ENCODE measurements at regions not wholly inside any gene's neighbourhood (a gene's known extent, or its start where the extent isn't known, plus 50 kb on each side); places are given as distances from the start of the nearest gene placed in this dataset.

DNA sequence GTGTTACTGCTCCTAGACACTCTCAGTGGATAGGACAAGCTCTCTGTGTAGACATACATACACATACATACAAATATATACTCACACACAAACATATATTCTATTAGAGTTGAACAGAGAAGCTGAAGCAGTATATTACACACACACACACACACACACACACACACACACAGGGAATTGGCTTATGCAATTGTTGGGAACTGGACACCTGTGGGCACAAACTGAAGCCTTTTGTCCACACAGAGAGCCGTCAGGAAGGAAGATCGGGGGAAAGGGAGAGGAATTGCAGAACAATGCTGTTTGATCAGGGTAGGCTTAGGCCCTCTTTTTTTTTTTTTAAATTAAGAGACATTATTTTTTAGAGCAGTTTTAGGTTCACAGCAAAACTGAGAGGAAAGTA, 180.7 kb upstream of the DDHD1 start:
- no peaks in the 10 kb centered on the region for H3K9me3 ChIP-seq
- H3K79me2 ChIP-seq (ENCODE audit: insufficient read depth), result no peaks in the 10 kb centered on the region
- TF ChIP-seq RCOR1 (IDR thresholded peaks at IDR 0.05; ENCODE audit: low read length), result no peak
- no peak for TF ChIP-seq TEAD4 (IDR thresholded peaks at IDR 0.05; ENCODE audit: borderline replicate concordance, insufficient read depth)
- TF ChIP-seq MEF2A (IDR thresholded peaks at IDR 0.05; ENCODE audit: borderline replicate concordance, low read depth), result no peak
- TF ChIP-seq GABPA (IDR thresholded peaks at IDR 0.05; ENCODE audit: low read depth), result no peak
- TF ChIP-seq NFIC (IDR thresholded peaks at IDR 0.05; ENCODE audit: borderline replicate concordance), result no peak
- TF ChIP-seq TAF1 (IDR thresholded peaks at IDR 0.05; ENCODE audit: borderline replicate concordance, low read depth, low read length), result no peak
- TF ChIP-seq NRF1 (IDR thresholded peaks at IDR 0.05; ENCODE audit: low read depth, low read length), result no peak
- TF ChIP-seq, protein P1, sequence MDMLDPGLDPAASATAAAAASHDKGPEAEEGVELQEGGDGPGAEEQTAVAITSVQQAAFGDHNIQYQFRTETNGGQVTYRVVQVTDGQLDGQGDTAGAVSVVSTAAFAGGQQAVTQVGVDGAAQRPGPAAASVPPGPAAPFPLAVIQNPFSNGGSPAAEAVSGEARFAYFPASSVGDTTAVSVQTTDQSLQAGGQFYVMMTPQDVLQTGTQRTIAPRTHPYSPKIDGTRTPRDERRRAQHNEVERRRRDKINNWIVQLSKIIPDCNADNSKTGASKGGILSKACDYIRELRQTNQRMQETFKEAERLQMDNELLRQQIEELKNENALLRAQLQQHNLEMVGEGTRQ (IDR thresholded peaks at IDR 0.05; ENCODE audit: borderline replicate concordance, low read depth, low read length), result no peak
- no peak for TF ChIP-seq GATA2 (CRISPR knock-in tag; IDR thresholded peaks at IDR 0.05)
- TF ChIP-seq ELF1 (IDR thresholded peaks at IDR 0.05), result no peak
- TF ChIP-seq FOXJ3 (CRISPR knock-in tag; IDR thresholded peaks at IDR 0.05), result no peak
- no peak for TF ChIP-seq YY1 (IDR thresholded peaks at IDR 0.05; ENCODE audit: low read depth)
- TF ChIP-seq, protein P2, sequence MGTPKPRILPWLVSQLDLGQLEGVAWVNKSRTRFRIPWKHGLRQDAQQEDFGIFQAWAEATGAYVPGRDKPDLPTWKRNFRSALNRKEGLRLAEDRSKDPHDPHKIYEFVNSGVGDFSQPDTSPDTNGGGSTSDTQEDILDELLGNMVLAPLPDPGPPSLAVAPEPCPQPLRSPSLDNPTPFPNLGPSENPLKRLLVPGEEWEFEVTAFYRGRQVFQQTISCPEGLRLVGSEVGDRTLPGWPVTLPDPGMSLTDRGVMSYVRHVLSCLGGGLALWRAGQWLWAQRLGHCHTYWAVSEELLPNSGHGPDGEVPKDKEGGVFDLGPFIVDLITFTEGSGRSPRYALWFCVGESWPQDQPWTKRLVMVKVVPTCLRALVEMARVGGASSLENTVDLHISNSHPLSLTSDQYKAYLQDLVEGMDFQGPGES (IDR thresholded peaks at IDR 0.05; ENCODE audit: low read depth, low read length), result no peak
- TF ChIP-seq RXRA (IDR thresholded peaks at IDR 0.05; ENCODE audit: borderline replicate concordance, low read depth), result no peak
- no peak for DNase-seq
- H3K27ac ChIP-seq (ENCODE audit: low read depth in 2 of 2, low read length in 1 of 2), result no peak overlapping the region
- H3K36me3 ChIP-seq (replicated peaks in 1 of 2; ENCODE audit: control insufficient read depth in 1 of 2, insufficient read depth in 2 of 2, low read length in 1 of 2), result no peaks in the 10 kb centered on the region
- POLR2A ChIA-PET, result no interaction called here
- H3K27me3 ChIP-seq (ENCODE audit: insufficient read depth), result no peaks in the 10 kb centered on the region
- no peaks in the 10 kb centered on the region for H4K20me1 ChIP-seq (ENCODE audit: insufficient read depth)
- H2AFZ ChIP-seq (ENCODE audit: low read depth), result no peak overlapping the region
- H3F3A ChIP-seq (replicated peaks; ENCODE audit: insufficient read depth), result no peaks in the 10 kb centered on the region
- H3K4me1 ChIP-seq (ENCODE audit: control insufficient read depth in 1 of 2, insufficient read depth in 2 of 2, low read depth in 1 of 2, low read length in 1 of 2), result no peaks in the 10 kb centered on the region
- no peak overlapping the region for H3K9ac ChIP-seq
- H3K9me2 ChIP-seq, result no peaks in the 10 kb centered on the region
- H3K4me3 ChIP-seq (ENCODE audit: low read depth in 2 of 2, low read length in 1 of 2), result no peak overlapping the region
- CTCF ChIA-PET, result no interaction called here
- H3K4me2 ChIP-seq, result no peak overlapping the region
- WGBS (ENCODE audit: low lambda C conversion rate), result 52% methylated on average over 2 of the region's 2 CpGs

DNA sequence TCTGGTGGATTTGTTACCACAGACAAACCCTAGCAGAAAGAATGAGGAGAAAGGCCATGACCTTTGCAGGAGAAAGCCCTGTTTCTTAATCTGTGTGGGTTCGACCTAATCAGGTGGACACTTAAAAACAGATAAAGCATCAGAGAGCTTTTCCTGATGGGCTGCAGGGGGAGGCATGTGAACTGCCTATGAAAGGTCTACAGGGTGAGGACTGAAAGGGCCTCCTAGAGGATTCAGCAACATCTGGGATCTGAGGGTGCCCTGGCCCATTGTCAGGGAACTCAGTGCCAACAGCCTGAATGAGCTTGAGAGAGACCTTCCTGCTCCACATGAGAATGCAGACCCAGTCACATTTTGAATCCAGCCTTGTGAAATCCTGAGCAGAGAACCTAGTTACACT, 178.8 kb upstream of the DDHD1 start:
- DNase-seq, result no peak
- H2AFZ ChIP-seq (ENCODE audit: low read depth), result no peak overlapping the region
- H4K20me1 ChIP-seq (ENCODE audit: insufficient read depth), result no peaks in the 10 kb centered on the region
- no peaks in the 10 kb centered on the region for H3K9me2 ChIP-seq
- POLR2A ChIA-PET, result no interaction called here
- H3K27ac ChIP-seq (ENCODE audit: low read depth in 2 of 2, low read length in 1 of 2), result no peak overlapping the region
- 14% methylated on average over 1 of the region's 1 CpG for WGBS (ENCODE audit: low lambda C conversion rate)
- no peak overlapping the region for H3K4me3 ChIP-seq (ENCODE audit: low read depth in 2 of 2, low read length in 1 of 2)
- no peaks in the 10 kb centered on the region for H3K4me1 ChIP-seq (ENCODE audit: control insufficient read depth in 1 of 2, insufficient read depth in 2 of 2, low read depth in 1 of 2, low read length in 1 of 2)
- H3K27me3 ChIP-seq (ENCODE audit: insufficient read depth), result no peaks in the 10 kb centered on the region
- no peaks in the 10 kb centered on the region for H3K36me3 ChIP-seq (replicated peaks in 1 of 2; ENCODE audit: control insufficient read depth in 1 of 2, insufficient read depth in 2 of 2, low read length in 1 of 2)
- CTCF ChIA-PET, result interaction anchor here (0.7 kb wide), 1 partner anchor 332 kb away, joined by 3 read pairs; no protein-coding TSS in a partner anchor
- H3K79me2 ChIP-seq (ENCODE audit: insufficient read depth), result no peaks in the 10 kb centered on the region
- no peak overlapping the region for H3K4me2 ChIP-seq
- no peaks in the 10 kb centered on the region for H3K9me3 ChIP-seq
- no peaks in the 10 kb centered on the region for H3F3A ChIP-seq (replicated peaks; ENCODE audit: insufficient read depth)
- no peak overlapping the region for H3K9ac ChIP-seq
- TF ChIP-seq FOXJ3 (CRISPR knock-in tag; IDR thresholded peaks at IDR 0.05) (no peak), RCOR1 (IDR thresholded peaks at IDR 0.05; ENCODE audit: low read length) (no peak), EZH2phosphoT487 (IDR thresholded peaks at IDR 0.05; ENCODE audit: borderline replicate concordance, low read depth) (no peak), FOSL2 (IDR thresholded peaks at IDR 0.05; ENCODE audit: borderline replicate concordance, low read depth) (no peak), RFX5 (IDR thresholded peaks at IDR 0.05; ENCODE audit: low read length) (no peak), NRF1 (IDR thresholded peaks at IDR 0.05; ENCODE audit: low read depth, low read length) (no peak), RAD21 (IDR thresholded peaks at IDR 0.05; ENCODE audit: low read length) (no peak), TCF12 (IDR thresholded peaks at IDR 0.05) (no peak), TAF1 (IDR thresholded peaks at IDR 0.05; ENCODE audit: borderline replicate concordance, low read depth, low read length) (no peak), YY1 (IDR thresholded peaks at IDR 0.05; ENCODE audit: low read depth) (no peak), MXI1 (IDR thresholded peaks at IDR 0.05; ENCODE audit: low read depth, low read length) (no peak), ELF1 (IDR thresholded peaks at IDR 0.05) (no peak)
- TF ChIP-seq, protein P2 (IDR thresholded peaks at IDR 0.05; ENCODE audit: low read depth, low read length), result no peak
- TF ChIP-seq, protein P3, sequence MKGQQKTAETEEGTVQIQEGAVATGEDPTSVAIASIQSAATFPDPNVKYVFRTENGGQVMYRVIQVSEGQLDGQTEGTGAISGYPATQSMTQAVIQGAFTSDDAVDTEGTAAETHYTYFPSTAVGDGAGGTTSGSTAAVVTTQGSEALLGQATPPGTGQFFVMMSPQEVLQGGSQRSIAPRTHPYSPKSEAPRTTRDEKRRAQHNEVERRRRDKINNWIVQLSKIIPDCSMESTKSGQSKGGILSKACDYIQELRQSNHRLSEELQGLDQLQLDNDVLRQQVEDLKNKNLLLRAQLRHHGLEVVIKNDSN (IDR thresholded peaks at IDR 0.05; ENCODE audit: borderline replicate concordance, low read depth), result no peak
- TF ChIP-seq, protein P4, sequence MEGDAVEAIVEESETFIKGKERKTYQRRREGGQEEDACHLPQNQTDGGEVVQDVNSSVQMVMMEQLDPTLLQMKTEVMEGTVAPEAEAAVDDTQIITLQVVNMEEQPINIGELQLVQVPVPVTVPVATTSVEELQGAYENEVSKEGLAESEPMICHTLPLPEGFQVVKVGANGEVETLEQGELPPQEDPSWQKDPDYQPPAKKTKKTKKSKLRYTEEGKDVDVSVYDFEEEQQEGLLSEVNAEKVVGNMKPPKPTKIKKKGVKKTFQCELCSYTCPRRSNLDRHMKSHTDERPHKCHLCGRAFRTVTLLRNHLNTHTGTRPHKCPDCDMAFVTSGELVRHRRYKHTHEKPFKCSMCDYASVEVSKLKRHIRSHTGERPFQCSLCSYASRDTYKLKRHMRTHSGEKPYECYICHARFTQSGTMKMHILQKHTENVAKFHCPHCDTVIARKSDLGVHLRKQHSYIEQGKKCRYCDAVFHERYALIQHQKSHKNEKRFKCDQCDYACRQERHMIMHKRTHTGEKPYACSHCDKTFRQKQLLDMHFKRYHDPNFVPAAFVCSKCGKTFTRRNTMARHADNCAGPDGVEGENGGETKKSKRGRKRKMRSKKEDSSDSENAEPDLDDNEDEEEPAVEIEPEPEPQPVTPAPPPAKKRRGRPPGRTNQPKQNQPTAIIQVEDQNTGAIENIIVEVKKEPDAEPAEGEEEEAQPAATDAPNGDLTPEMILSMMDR (IDR thresholded peaks at IDR 0.05), result no peak
